ENCODE measurements at regions not wholly inside any gene's neighbourhood (a gene's known extent, or its start where the extent isn't known, plus 50 kb on each side); places are given as distances from the start of the nearest gene placed in this dataset.

DNA sequence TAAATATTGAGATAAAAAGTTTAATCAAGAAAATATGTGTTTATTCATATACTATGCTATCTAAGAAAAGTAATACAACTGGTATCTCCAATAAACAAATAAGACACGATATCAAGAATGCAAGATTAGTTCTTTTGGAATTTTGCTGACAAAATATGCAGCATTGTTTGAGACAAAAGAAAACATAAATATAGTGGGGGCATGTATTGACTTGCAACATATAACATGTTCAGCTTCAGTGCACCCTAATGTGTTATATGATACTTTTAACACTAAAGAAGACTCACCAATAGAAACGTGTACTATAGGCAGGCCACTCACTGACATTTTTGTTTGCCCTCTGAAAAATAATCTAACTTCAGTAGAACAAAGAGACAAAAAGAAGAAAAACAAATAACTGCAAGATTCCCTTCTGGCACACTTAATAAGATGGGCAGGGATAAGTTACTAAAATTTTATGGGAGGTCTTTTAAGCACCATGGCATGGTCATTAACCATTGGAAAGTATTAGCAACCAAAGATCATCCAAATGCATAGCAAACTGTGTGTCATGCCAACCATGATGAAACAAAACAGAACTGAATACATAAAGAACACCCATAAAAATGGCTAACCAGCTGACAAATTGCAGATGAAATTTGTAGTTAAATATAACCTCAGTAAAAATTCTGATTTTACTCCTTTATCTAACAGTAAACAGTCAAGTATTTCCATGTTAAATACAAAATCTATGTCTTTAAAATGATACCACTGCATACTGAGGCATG, 447.9 kb upstream of the FAM241A start:
- TF ChIP-seq ZFX (IDR thresholded peaks at IDR 0.05; ENCODE audit: borderline replicate concordance) = no peak
- TF ChIP-seq, protein P1, sequence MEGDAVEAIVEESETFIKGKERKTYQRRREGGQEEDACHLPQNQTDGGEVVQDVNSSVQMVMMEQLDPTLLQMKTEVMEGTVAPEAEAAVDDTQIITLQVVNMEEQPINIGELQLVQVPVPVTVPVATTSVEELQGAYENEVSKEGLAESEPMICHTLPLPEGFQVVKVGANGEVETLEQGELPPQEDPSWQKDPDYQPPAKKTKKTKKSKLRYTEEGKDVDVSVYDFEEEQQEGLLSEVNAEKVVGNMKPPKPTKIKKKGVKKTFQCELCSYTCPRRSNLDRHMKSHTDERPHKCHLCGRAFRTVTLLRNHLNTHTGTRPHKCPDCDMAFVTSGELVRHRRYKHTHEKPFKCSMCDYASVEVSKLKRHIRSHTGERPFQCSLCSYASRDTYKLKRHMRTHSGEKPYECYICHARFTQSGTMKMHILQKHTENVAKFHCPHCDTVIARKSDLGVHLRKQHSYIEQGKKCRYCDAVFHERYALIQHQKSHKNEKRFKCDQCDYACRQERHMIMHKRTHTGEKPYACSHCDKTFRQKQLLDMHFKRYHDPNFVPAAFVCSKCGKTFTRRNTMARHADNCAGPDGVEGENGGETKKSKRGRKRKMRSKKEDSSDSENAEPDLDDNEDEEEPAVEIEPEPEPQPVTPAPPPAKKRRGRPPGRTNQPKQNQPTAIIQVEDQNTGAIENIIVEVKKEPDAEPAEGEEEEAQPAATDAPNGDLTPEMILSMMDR (IDR thresholded peaks at IDR 0.05) = no peak
- no peak overlapping the region for H3K27ac ChIP-seq

DNA sequence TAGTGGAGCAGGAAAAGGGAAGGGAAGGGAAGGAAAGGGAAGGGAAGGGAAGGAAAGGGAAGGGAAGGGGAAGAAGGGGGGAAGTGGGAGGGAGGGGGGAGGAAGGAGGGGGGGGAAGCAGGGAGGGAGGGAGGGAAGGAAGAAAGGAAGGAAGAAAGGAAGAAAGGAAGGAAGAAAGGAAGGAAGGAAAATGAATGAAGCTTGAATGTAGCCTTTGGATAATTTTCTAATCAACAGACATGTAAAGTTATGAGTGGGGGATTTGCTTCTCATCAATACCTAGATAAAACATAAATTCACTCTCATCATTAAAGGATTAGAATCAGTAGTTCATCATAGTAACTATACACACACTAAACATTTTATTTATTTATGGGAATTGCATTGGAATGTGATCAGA, 446.9 kb upstream of the FAM241A start:
- no peak overlapping the region for H3K27ac ChIP-seq
- TF ChIP-seq ZFX (IDR thresholded peaks at IDR 0.05; ENCODE audit: borderline replicate concordance) = no peak
- TF ChIP-seq, protein P1 (IDR thresholded peaks at IDR 0.05) = no peak

DNA sequence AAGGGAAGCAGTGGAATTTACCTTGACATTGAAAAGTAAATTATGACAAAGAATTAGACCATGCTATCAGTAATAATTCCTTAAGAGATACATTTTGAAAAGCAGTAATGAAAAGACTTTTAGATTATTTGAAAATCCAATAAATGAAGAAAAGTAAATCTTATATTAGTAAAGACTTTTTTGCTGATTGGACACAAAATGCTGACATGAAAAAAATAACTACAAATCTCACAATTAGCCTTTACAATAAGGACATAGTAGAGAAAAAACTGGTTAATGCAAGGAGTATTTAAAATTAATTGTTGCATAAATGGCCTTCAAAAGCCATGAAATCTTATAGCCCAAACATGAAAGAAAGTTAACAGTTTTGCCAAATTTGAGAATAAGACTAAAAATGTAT, 446.1 kb upstream of the FAM241A start:
- TF ChIP-seq, protein P1 (IDR thresholded peaks at IDR 0.05) = no peak
- no peak for TF ChIP-seq ZFX (IDR thresholded peaks at IDR 0.05; ENCODE audit: borderline replicate concordance)
- H3K27ac ChIP-seq = no peak overlapping the region

DNA sequence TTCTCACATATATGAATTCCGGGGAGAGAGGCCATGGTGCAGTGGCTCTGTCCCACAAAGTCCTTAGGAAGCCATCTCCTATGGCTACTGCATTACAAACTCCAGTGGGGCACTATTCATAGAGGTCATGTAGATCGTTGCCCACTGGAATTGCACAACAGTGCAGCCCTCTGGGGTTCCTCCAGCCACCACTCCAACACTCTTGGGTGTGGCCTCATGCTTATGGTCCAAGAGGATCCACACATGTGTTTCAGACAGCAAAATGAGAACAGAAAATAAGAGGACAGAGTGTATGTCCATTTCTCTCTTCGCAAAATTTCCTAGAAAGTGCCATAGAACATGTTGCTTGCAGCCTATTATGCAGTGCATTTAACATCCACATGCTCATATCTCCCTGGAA, 444.2 kb upstream of the FAM241A start:
- no peak for TF ChIP-seq ZFX (IDR thresholded peaks at IDR 0.05; ENCODE audit: borderline replicate concordance)
- TF ChIP-seq, protein P1 (IDR thresholded peaks at IDR 0.05) = no peak

DNA sequence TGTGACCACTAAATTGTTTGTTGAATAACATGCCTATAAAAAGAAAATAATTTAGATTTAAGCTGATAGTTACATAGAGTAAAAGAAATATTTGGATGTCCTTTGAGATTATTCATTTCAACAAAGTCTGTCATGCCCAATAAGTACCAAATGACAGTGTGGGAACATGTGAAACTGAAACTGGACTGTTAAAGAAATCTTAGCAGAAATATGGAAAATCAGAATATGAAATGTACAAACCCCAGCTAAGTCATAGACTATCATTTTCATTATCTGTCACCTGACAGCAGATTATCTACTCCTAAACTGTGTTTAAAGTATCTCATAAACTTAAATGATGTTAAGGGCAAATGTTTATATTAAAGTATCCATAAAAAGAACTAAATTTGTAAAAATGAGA, 437.8 kb upstream of the FAM241A start:
- H3K27ac ChIP-seq = no peak overlapping the region
- TF ChIP-seq, protein P1 (IDR thresholded peaks at IDR 0.05) = no peak
- TF ChIP-seq ZFX (IDR thresholded peaks at IDR 0.05; ENCODE audit: borderline replicate concordance) = no peak

More for the DNA sequence above, 444.2 kb upstream of the FAM241A start:
- no peak overlapping the region for H3K27ac ChIP-seq

DNA sequence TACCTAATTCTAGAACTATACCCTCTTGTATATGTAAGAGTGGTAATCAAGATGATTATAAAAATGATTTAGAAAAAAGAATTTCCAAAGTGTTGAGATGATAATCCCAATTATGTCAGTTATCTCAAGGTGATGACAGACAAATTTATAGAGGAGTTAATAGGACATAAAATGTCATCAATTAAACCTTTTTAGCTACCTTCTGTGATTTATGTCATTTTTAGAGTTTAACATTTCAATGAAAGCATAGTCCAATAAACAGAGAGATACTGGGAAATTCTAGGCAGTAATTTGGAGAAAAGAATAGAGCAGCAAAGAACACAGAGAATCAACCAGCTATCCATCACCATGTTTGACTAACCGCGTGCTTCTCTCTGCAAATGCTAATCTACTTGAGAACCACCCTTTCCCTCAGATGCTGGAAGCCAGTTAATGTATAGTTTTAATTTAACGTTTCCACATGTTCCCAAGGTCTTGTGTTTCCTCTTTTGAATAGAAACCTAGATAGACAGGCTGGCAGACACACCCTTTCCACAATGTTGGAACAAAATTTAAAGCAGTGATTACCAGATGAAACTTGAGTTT, 433.1 kb upstream of the FAM241A start:
- no peak overlapping the region for H3K27ac ChIP-seq
- no peak for TF ChIP-seq ZFX (IDR thresholded peaks at IDR 0.05; ENCODE audit: borderline replicate concordance)
- TF ChIP-seq, protein P1 (IDR thresholded peaks at IDR 0.05) = no peak

DNA sequence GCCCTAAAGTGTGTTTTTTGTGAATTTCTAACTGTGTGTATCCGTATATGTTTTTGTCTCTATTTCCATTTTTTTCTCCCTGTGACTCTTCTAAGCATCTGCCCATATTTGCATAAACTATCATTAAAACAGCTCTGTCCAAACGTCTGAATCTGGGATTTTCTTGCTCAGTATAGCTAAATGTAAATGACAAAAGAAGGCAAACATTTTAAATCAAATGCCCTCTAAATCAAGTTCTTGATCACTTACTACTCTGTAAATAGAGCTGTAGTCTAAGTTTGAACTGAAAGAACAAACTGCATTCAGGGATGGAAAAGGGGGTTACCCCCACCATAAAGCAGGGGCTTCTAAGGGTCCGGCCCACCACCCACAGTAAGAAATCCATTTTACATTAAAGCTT, 432.0 kb upstream of the FAM241A start:
- no peak overlapping the region for H3K27ac ChIP-seq
- TF ChIP-seq ZFX (IDR thresholded peaks at IDR 0.05; ENCODE audit: borderline replicate concordance) = no peak
- TF ChIP-seq, protein P1 (IDR thresholded peaks at IDR 0.05) = no peak
